ENCODE measurements at regions not wholly inside any gene's neighbourhood (a gene's known extent, or its start where the extent isn't known, plus 50 kb on each side); places are given as distances from the start of the nearest gene placed in this dataset.

DNA sequence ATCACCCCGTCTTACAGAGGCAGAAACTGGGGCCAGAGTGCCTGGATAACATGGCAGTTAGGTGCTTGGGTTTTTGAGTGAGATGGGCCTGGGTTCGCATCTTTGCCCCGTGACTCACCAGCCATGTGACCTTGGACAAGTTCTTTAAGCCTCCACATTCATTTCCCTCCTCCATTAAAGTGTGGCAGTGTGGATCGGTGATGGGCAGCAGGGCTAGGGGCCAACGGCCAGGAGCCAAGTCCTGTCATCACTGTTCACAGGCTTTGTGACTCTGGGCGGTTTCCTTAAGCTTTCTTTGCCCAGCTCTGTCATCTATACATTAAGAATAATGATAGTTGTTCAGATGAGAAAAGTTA lies 85.5 kb upstream of the PMEPA1 start:
- no peak for TF ChIP-seq EP300 (IDR thresholded peaks at IDR 0.05)
- TF ChIP-seq POLR2A (IDR thresholded peaks at IDR 0.05) = no peak

Measured in tibial nerve (tissue), 3 donors.